Head of caudate nucleus (tissue), 42 donors: ENCODE measurements at regions not wholly inside any gene's neighbourhood (a gene's known extent, or its start where the extent isn't known, plus 50 kb on each side); places are given as distances from the start of the nearest gene placed in this dataset.

ENCODE experiments used
- DNase-seq, 42 donors: peaks; one replicate each; pipeline versions ENCODE4 v3.0.0 to v3.0.0-alpha.2; 2020 to 2021; ENCODE audit warnings: mixed read lengths in 7 of 42
- intact Hi-C: fragments of 100-400 bp; cut with DNase I; formaldehyde crosslinking; loops from one replicate; pipeline ENCODE4 v1.15.0; 2022

GRCh38 chr7:86951895-86952294 is 107.6 kb downstream of the ELAPOR2 start:
- no peak for DNase-seq
- intact Hi-C loops: no loop called here

- intact Hi-C loops: no loop called here
- DNase-seq: no peak
Measured at GRCh38 chr7:86950944-86951343, 108.5 kb downstream of the ELAPOR2 start.

GRCh38 chr7:86950360-86950759 is 109.1 kb downstream of the ELAPOR2 start:
- DNase-seq: peak in 23 of 42 donors; percentile 13 to 71 (median 34)
- intact Hi-C loops: no loop called here

GRCh38 chr7:86949779-86950260 is 109.6 kb downstream of the ELAPOR2 start:
- DNase-seq: no peak
- intact Hi-C loops: no loop called here

GRCh38 chr7:86949052-86949778 is 110.2 kb downstream of the ELAPOR2 start:
- intact Hi-C loops: no loop called here
- DNase-seq: no peak

GRCh38 chr7:86947929-86948328 is 111.5 kb downstream of the ELAPOR2 start:
- no peak for DNase-seq
- intact Hi-C loops: no loop called here

- intact Hi-C loops: no loop called here
- no peak for DNase-seq
Measured at GRCh38 chr7:86943447-86943846, 116.0 kb downstream of the ELAPOR2 start.

GRCh38 chr7:86942995-86943394 is 116.5 kb downstream of the ELAPOR2 start:
- DNase-seq: no peak
- intact Hi-C loops: no loop called here

GRCh38 chr7:86942081-86942480 is 117.4 kb downstream of the ELAPOR2 start:
- intact Hi-C loops: no loop called here
- DNase-seq: no peak

GRCh38 chr7:86939197-86939814 is 120.1 kb downstream of the ELAPOR2 start:
- DNase-seq: peak in 20 of 42 donors; percentile 5 to 87 (median 64)
- intact Hi-C loops: loop anchor here (2.0 kb wide), 1 partner anchor 119 kb away; the partner anchor contains the start of gene ELAPOR2

- DNase-seq: no peak
- intact Hi-C loops: no loop called here
Measured at GRCh38 chr7:86937363-86937878, 122.0 kb downstream of the ELAPOR2 start.

GRCh38 chr7:86933295-86933845 is 126.1 kb downstream of the ELAPOR2 start:
- intact Hi-C loops: no loop called here
- no peak for DNase-seq

GRCh38 chr7:86932038-86932512 is 127.4 kb downstream of the ELAPOR2 start:
- DNase-seq: no peak
- intact Hi-C loops: no loop called here

- no peak for DNase-seq
- intact Hi-C loops: no loop called here
Measured at GRCh38 chr7:86931439-86931838, 128.0 kb downstream of the ELAPOR2 start.

- no peak for DNase-seq
- intact Hi-C loops: no loop called here
Measured at GRCh38 chr7:86930554-86931307, 128.7 kb downstream of the ELAPOR2 start.

GRCh38 chr7:86929293-86930109 is 130.0 kb downstream of the ELAPOR2 start:
- intact Hi-C loops: loop anchor here (5.0 kb wide), 2 partner anchors 223 to 308 kb away; partner anchors contain the start of gene DMTF1
- DNase-seq: no peak

GRCh38 chr7:86928308-86928707 is 131.1 kb downstream of the ELAPOR2 start:
- intact Hi-C loops: loop anchor here (5.0 kb wide), 2 partner anchors 224 to 309 kb away; partner anchors contain the start of gene DMTF1
- no peak for DNase-seq

- peak in 30 of 42 donors; percentile 14 to 85 (median 56) for DNase-seq
- intact Hi-C loops: loop anchor here (5.0 kb wide), 2 partner anchors 226 to 311 kb away; partner anchors contain the start of gene DMTF1
Measured at GRCh38 chr7:86926732-86927131, 132.7 kb downstream of the ELAPOR2 start.
